Gastrocnemius medialis (tissue), 4 donors: ENCODE measurements at regions not wholly inside any gene's neighbourhood (a gene's known extent, or its start where the extent isn't known, plus 50 kb on each side); places are given as distances from the start of the nearest gene placed in this dataset.

Experiments
- ATAC-seq, 2 donors: fragments of 150-250 bp; one replicate each; pipeline ENCODE4 v1.9.1; 2016
- DNase-seq, 2 donors: peaks; one replicate each; pipeline ENCODE4 v3.0.0-alpha.2; 2019
- H3K27ac ChIP-seq, 4 donors: fragments of 200-600 bp; sonication (generic); 1 replicate in 1 of 4; 2 replicates in 3 of 4; pipeline ENCODE4 v1.5.1; 2016 to 2018; ENCODE audit warnings: mild to moderate bottlenecking in 2 of 4, moderate library complexity in 1 of 4
- H3K27me3 ChIP-seq, 3 donors: fragments of 200-600 bp; sonication (generic) in 2 of 3; 1 replicate in 1 of 3; 2 replicates in 2 of 3; pipeline versions ENCODE4 v1.5.1 to v1.6.0; 2016 to 2019; ENCODE audit warnings: mild to moderate bottlenecking in 1 of 3, moderate library complexity in 1 of 3
- H3K36me3 ChIP-seq, 2 donors: fragments of 200-600 bp; sonication (generic) in 1 of 2; one replicate each; pipeline ENCODE4 v1.5.1; 2017 to 2018
- H3K4me1 ChIP-seq, 2 donors: fragments of 200-600 bp; sonication (generic) in 1 of 2; one replicate each; pipeline ENCODE4 v1.5.1; 2016 to 2017; ENCODE audit warnings: mild to moderate bottlenecking in 2 of 2
- H3K4me3 ChIP-seq, 4 donors: fragments of 200-600 bp; sonication (generic) in 3 of 4; 1 replicate in 1 of 4; 2 replicates in 3 of 4; pipeline ENCODE4 v1.5.1; 2016 to 2019; ENCODE audit warnings: mild to moderate bottlenecking in 2 of 4
- H3K9me3 ChIP-seq, 3 donors: fragments of 200-600 bp; sonication (generic) in 2 of 3; 1 replicate in 1 of 3; 2 replicates in 2 of 3; pipeline ENCODE4 v1.5.1; 2016 to 2019
- CTCF ChIP-seq, 5 experiments: fragments of 450-650 bp in 3 of 5; fragments of 200-600 bp in 2 of 5; sonication (generic) in 2 of 5; IDR thresholded peaks in 4 of 5; conservative IDR thresholded peaks in 1 of 5; 1 replicate in 4 of 5; 2 replicates in 1 of 5; pipeline ENCODE4 v1.5.1; 2016 to 2019; ENCODE audit warnings: antibody characterized with exemption in 5 of 5, mild to moderate bottlenecking in 3 of 5, moderate library complexity in 3 of 5
- POLR2A ChIP-seq, 2 donors: fragments of 450-650 bp; IDR thresholded peaks; one replicate each; pipeline ENCODE4 v1.6.1; 2017; ENCODE audit warnings: antibody characterized with exemption in 2 of 2, mild to moderate bottlenecking in 2 of 2, moderate library complexity in 2 of 2
- in situ Hi-C, 4 donors: fragments of 200-750 bp; cut with MboI; loops; one replicate each; pipeline versions ENCODE4 v1.15.0 to v1.8.0; 2017; ENCODE audit warnings: low sequenced_read_pairs in 4 of 4
- intact Hi-C: fragments of 100-400 bp; cut with DNase I; formaldehyde crosslinking; loops from one replicate; pipeline ENCODE4 v1.15.1; 2023; ENCODE audit warnings: low total_unique reads

DNA sequence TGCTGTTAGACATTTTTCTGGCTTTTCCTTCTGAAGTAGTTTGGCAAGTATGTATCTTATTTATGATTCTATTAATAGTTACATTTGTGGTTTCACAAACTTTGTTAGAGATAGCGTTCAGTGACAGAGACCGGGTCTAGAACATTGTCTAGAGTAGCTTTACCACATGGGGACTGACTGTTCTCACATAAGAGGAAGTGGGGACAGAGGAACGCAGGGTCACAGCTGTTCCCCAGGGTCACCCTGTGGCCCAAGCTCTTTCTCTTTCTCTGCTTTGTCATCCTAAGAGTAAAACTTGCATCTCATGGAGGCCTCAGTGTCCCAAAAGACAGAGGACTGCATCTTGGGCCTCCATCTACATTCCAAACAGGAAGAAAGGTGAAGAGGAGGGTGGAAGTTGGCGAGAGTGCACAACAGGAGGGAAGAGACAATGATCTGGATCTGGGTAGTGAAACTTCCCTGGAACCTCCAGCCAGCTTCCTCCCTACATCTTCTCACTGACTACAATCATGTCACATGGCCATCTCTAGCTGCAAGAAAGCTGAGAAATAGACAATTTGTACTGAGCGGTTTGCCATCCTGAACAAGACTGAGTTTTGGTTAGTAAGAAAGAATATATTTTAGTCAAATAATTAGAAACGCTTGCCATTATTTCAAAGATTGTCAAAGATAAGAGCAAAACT is 645.8 kb upstream of the ARID1B start:
- intact Hi-C loops = no loop called here
- H3K27ac ChIP-seq = no peak overlapping the region
- no peak for ATAC-seq
- H3K4me1 ChIP-seq = no peaks in the 10 kb centered on the region
- TF ChIP-seq POLR2A (IDR thresholded peaks at IDR 0.05) (no peak), CTCF (IDR thresholded peaks at IDR 0.05 in 4 of 5, conservative IDR thresholded peaks at IDR 0.05 in 1 of 5) (no peak)
- DNase-seq = no peak
- H3K27me3 ChIP-seq = no peaks in the 10 kb centered on the region
- H3K9me3 ChIP-seq = no peaks in the 10 kb centered on the region
- in situ Hi-C loops = no loop called here
- no peaks in the 10 kb centered on the region for H3K36me3 ChIP-seq
- H3K4me3 ChIP-seq = no peak overlapping the region

DNA sequence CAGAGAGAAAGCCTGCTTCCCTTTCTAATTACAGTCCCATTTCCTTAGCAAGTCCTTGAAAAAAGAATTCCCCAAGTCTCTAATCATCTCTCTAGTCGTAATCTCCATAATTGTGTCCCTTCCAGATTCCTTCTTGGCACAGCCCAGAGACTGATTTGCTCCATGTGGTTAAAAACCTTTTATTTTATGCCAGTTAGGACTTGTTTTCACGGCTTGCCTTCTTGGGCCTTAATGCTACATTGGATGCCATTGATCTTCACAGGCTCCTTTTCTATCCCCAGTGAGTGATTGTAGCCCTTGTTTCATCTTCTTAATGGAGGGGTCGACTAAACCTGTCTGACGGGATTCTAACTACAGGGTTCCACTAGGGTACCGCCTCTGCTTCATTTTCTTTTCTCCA is 650.6 kb upstream of the ARID1B start:
- in situ Hi-C loops (no loop called here), intact Hi-C loops (no loop called here)
- H3K9me3 ChIP-seq = no peaks in the 10 kb centered on the region
- ATAC-seq (no peak), DNase-seq (no peak)
- H3K27ac ChIP-seq = no peak overlapping the region
- TF ChIP-seq POLR2A (IDR thresholded peaks at IDR 0.05) = no peak
- no peak for TF ChIP-seq CTCF (IDR thresholded peaks at IDR 0.05 in 4 of 5, conservative IDR thresholded peaks at IDR 0.05 in 1 of 5)
- no peaks in the 10 kb centered on the region for H3K4me1 ChIP-seq
- no peaks in the 10 kb centered on the region for H3K27me3 ChIP-seq
- no peaks in the 10 kb centered on the region for H3K36me3 ChIP-seq
- H3K4me3 ChIP-seq = no peak overlapping the region

GRCh38 chr6:156125844-156126243 is 651.3 kb upstream of the ARID1B start:
- DNase-seq (no peak), ATAC-seq (no peak)
- TF ChIP-seq CTCF (IDR thresholded peaks at IDR 0.05 in 4 of 5, conservative IDR thresholded peaks at IDR 0.05 in 1 of 5) = no peak
- no peak for TF ChIP-seq POLR2A (IDR thresholded peaks at IDR 0.05)
- intact Hi-C loops = no loop called here
- in situ Hi-C loops = no loop called here
- Histone ChIP-seq H3K36me3 (no peaks in the 10 kb centered on the region), H3K27me3 (no peaks in the 10 kb centered on the region), H3K4me3 (no peak overlapping the region), H3K9me3 (no peaks in the 10 kb centered on the region), H3K27ac (no peak overlapping the region), H3K4me1 (no peaks in the 10 kb centered on the region)

DNA sequence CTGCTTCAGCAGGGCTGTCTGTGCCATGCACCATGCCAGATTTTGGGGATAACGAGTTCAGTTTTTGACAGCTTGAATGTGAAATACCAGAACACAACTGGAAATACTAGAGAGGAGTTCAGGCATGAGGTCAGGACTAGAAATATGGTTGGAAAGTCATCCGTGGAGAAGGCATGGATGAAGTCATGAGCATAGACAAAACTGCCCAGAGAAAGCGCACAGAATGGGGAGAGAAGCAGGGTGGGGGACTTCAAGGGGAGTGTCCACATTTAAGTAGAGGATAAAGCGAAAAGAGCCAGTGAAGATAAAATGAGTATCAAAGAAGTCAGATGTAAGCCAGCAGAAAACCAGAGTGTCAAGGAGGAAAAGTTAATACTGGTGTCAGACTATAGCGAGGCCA is 653.4 kb upstream of the ARID1B start:
- ATAC-seq = no peak
- no peak overlapping the region for H3K27ac ChIP-seq
- no peaks in the 10 kb centered on the region for H3K36me3 ChIP-seq
- intact Hi-C loops (no loop called here), in situ Hi-C loops (no loop called here)
- H3K4me1 ChIP-seq = no peaks in the 10 kb centered on the region
- H3K27me3 ChIP-seq = no peaks in the 10 kb centered on the region
- no peaks in the 10 kb centered on the region for H3K9me3 ChIP-seq
- no peak for TF ChIP-seq POLR2A (IDR thresholded peaks at IDR 0.05)
- no peak for TF ChIP-seq CTCF (IDR thresholded peaks at IDR 0.05 in 4 of 5, conservative IDR thresholded peaks at IDR 0.05 in 1 of 5)
- H3K4me3 ChIP-seq = no peak overlapping the region
- DNase-seq = no peak

GRCh38 chr6:156121973-156122372 is 655.2 kb upstream of the ARID1B start:
- Histone ChIP-seq H3K36me3 (no peaks in the 10 kb centered on the region), H3K4me1 (no peaks in the 10 kb centered on the region), H3K27ac (no peak overlapping the region), H3K4me3 (no peak overlapping the region), H3K9me3 (no peaks in the 10 kb centered on the region), H3K27me3 (no peaks in the 10 kb centered on the region)
- no peak for TF ChIP-seq POLR2A (IDR thresholded peaks at IDR 0.05)
- TF ChIP-seq CTCF (IDR thresholded peaks at IDR 0.05 in 4 of 5, conservative IDR thresholded peaks at IDR 0.05 in 1 of 5) = no peak
- DNase-seq (no peak), ATAC-seq (no peak)
- in situ Hi-C loops (no loop called here), intact Hi-C loops (no loop called here)
